Stimulated activated CD4-positive, alpha-beta T cell treated with anti-CD3 and anti-CD28 coated beads, TNF-alpha, amount 100 ng/mL, for 48 hours (primary cell): ENCODE measurements at regions not wholly inside any gene's neighbourhood (a gene's known extent, or its start where the extent isn't known, plus 50 kb on each side); places are given as distances from the start of the nearest gene placed in this dataset.

Source experiments
- DNase-seq, 3 donors: peaks; one replicate each; pipeline ENCODE4 v3.0.0-alpha.2; 2020; ENCODE audit warnings: low read depth in 3 of 3

DNA sequence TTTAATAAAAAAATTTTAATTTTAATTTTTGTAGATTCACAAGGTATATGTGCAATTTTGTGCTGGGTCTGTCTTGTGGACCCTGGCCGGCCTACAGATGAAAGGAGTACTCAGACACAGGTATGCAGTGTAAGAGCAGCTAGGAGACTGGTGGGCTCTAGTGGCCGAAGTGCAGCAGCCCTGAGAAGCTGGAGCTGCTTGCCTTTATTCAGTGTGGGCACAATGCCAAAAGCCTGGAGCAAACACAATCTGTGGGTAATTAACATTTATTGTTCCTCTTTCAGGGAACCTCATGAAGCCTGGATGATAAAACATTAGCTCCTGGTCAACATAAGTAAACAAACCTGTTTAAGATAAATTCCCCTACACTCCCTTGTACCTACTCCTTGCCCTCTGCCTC, 135.7 kb upstream of the SEL1L start:
- DNase-seq: no peak

- no peak for DNase-seq
Observed at GRCh38 chr14:81673930-81674329, 140.3 kb upstream of the SEL1L start.

DNA sequence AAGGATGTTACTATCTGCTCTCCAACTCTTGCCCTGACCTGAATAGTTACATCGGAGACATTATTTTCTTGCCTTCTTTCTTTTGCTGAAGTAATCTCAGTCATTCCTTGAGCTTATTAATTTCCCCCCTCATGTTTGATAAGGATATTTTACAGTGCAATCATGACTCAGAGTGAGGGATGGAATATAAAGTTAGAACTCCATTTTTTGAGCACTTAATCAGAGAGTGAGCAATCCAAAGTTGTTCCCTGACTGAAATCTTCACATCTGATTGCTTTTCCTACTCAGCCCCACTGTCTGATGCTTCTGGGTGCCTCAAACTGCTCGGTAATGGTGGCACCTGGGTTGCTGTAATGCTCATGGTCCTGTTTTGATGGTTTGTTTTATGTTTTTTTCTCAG, 142.7 kb upstream of the SEL1L start:
- no peak for DNase-seq

DNA sequence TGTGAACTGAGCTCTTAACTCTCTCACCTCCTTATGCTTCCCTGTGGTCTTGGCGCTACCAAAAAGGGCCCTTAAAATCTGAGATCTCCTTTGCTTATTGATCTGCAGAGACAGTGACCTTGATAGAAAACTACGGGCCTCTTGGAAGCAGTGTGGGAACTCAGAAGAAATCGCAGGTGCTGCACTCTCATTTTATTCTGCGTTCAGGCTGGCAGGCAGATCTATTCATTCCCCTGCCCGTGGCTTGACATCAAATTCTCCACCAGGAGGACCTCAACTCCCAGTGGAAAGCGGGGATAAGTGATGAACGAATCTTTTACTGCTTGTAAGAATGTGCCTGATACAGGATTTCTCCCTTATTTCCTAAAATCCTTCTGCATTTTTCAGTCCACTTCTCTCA, 143.2 kb upstream of the SEL1L start:
- no peak for DNase-seq

DNA sequence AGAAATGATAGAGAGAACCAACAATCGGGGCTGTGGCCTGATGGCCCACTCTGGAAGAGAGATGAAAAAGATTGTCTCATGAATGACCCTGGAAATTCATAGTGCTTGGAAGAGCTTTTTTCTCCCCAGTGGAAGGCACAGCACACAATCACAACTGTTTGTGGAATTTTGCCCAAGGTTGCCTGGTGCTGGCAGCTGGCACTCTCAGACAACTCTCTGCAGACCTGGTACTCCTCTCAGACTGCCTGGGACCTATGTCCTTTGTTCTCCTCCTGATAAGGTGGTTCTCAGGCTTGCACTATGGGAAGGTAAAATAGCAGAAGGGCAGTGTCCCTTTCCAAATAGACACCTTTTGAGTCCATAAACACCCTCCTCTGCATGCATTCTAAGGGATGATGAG, 144.1 kb upstream of the SEL1L start:
- no peak for DNase-seq

DNA sequence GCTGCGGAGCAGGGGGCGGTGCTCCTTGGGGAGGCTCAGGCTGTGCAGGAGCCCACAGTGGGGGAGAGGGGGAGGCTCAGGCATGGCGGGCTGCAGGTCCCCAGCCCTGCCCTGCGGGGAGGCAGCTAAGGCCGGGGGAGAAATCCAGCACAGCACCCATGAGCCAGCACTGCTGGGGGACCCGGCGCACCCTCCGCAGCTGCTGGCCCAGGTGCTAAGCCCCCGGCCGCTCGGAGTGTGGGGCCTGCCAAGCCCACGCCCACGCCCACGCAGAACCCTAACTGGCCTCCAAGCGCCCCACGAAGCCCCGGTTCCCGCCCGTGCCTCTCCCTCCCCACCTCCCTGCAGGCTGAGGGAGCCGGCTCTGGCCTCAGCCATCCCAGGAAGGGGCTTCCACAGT, 145.6 kb upstream of the SEL1L start:
- no peak for DNase-seq

GRCh38 chr14:81681541-81681940, 147.9 kb upstream of the SEL1L start:
- DNase-seq: no peak

GRCh38 chr14:81682134-81682533, 148.5 kb upstream of the SEL1L start:
- no peak for DNase-seq

- no peak for DNase-seq
Observed at GRCh38 chr14:81682701-81683100, 149.0 kb upstream of the SEL1L start.

- no peak for DNase-seq
Observed at GRCh38 chr14:81684696-81685095, 151.0 kb upstream of the SEL1L start.

DNA sequence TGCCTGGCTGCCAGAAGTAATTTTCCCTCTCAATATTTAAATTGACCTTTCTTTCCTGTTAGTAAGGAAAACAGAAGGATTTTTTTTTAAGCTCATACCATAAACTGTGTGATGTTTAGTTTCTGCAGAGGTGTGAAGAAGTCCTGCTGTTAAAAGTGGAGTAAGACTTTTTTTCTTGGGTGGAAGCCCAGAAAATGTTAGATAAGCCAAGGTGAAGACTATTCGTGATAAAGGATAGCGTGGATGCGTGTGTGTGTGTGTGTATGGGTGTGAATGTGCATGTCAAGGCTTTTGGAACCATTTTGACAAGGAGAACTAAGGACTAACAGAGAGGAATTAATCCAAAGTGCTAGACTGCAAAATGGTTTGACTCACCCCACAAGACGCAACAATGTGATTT, 152.9 kb upstream of the SEL1L start:
- no peak for DNase-seq

- DNase-seq: no peak
Observed at GRCh38 chr14:81691931-81692330, 158.3 kb upstream of the SEL1L start.

DNA sequence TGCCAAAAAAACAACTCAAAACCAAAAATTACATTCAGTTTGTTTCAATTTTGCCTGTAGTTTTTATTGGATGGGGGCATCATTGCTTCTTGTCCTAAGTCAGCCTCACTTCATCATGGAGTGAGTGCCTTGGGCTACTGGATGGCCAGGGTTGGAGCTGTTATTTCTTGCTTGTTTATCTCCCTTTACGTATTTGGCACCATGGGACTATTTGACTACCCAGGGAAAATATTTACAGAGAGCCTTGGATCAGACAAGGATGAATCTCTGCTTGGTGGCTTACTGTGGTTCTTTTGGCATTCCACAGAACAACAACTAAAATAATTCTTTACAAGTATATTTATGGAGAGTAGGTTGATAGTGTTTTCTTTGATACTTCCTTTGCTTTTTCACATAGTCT, 160.8 kb upstream of the SEL1L start:
- no peak for DNase-seq

DNA sequence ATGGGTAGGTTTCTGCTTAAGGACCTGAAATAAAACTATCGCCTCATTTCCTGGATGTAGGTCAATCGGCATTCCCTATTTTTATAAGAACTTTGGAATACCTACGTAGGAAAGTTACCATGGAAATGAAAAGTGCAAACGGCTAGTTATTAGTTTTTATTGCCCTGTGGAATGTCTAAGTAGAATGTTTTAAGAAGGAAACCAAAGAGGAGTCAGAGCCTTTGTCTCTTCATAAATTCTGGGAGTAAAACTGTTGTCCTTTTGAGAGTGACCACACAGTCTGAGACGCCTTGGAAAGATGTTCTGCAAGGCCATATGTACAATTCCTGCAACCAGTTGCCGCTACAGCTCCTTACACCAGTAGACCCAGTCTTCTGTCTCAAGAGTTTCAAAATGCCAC, 176.0 kb upstream of the SEL1L start:
- no peak for DNase-seq

GRCh38 chr14:81710232-81710845, 176.7 kb upstream of the SEL1L start:
- no peak for DNase-seq

- no peak for DNase-seq
Observed at GRCh38 chr14:81715731-81716130, 182.1 kb upstream of the SEL1L start.

GRCh38 chr14:81716953-81717352, 183.3 kb upstream of the SEL1L start:
- no peak for DNase-seq

DNA sequence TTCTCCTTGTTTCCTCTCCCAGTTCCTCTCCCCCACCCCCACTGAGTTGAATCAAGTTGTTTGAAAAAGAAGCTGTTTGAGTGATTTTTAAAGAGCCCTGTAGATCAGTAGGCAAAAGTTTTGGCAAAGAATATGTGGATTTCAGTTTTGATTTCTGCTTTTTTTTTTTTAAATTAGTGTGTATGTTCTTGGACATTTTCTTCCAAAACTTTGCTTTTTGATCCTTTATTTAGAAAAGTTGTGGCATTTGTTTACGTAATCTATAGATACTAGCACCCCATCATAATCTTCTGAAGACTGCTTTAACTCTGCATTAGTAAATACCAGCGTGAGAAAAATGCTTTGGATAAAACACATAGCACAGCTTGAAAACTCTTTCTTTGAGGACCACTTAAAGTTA, 190.3 kb upstream of the SEL1L start:
- DNase-seq: no peak

- DNase-seq: no peak
Observed at GRCh38 chr14:81727218-81727617, 193.6 kb upstream of the SEL1L start.

- DNase-seq: no peak
Observed at GRCh38 chr14:81728447-81728846, 194.8 kb upstream of the SEL1L start.

GRCh38 chr14:81729622-81730021, 196.0 kb upstream of the SEL1L start:
- no peak for DNase-seq

DNA sequence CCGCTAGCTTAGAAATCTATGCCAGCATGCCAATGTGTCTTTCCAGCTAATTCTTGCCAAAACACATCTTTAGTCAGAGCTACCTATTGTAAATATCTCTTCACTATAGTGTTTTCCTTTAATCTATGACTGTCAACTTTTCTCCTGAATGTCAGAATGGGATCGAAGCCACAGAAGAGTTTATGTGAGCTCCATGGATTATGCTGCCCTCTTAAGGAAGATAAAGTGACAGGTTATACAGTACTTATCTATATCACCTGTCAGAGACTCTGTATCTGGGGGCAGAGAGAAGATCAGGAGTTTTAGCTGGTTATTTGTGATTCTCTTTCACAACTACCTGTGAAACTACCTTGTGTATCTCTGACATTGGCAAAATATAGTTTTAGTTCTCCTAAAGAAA, 204.3 kb upstream of the SEL1L start:
- no peak for DNase-seq

- no peak for DNase-seq
Observed at GRCh38 chr14:81738946-81739659, 205.4 kb upstream of the SEL1L start.

- no peak for DNase-seq
Observed at GRCh38 chr14:81743605-81744004, 210.0 kb upstream of the SEL1L start.
